Osteoblast (primary cell): ENCODE measurements at regions not wholly inside any gene's neighbourhood (a gene's known extent, or its start where the extent isn't known, plus 50 kb on each side); places are given as distances from the start of the nearest gene placed in this dataset.

ENCODE experiments used
- DNase-seq: peaks from one replicate; pipeline ENCODE4 v3.0.0; 2011; ENCODE audit warnings: low spot score, mixed read lengths; ENCODE audit not compliant: insufficient read length; ENCODE audit errors: missing footprints
- H2AFZ ChIP-seq: 2 replicates; pipeline ENCODE4 v1.6.0; 2011; ENCODE audit warnings: mild to moderate bottlenecking, low read length
- H3K27ac ChIP-seq: 2 replicates; pipeline ENCODE4 v1.5.1; 2011; ENCODE audit warnings: mild to moderate bottlenecking, low read depth, low read length, moderate library complexity
- H3K27me3 ChIP-seq: 2 replicates; pipeline ENCODE4 v1.6.0; 2012; ENCODE audit warnings: mild to moderate bottlenecking, control low read depth, inconsistent platforms, low read length, moderate library complexity; ENCODE audit not compliant: insufficient read depth
- H3K36me3 ChIP-seq: 2 replicates; pipeline ENCODE4 v1.5.1; 2011; ENCODE audit warnings: mild to moderate bottlenecking, low read length, control low read depth, moderate library complexity; ENCODE audit not compliant: insufficient read depth
- H3K4me1 ChIP-seq: 2 replicates; pipeline ENCODE4 v1.5.1; 2011; ENCODE audit warnings: mild to moderate bottlenecking, low read length, control low read depth, moderate library complexity; ENCODE audit not compliant: insufficient read depth
- H3K4me2 ChIP-seq: 2 replicates; pipeline ENCODE4 v1.6.0; 2011; ENCODE audit warnings: mild to moderate bottlenecking, low read length; ENCODE audit not compliant: insufficient read depth
- H3K4me3 ChIP-seq: fragments of 200-600 bp; sonication (generic); 3 replicates; pipeline ENCODE4 v1.5.1; 2012; ENCODE audit warnings: mild to moderate bottlenecking, low read length, inconsistent platforms; ENCODE audit not compliant: insufficient read depth
- H3K79me2 ChIP-seq: 2 replicates; pipeline ENCODE4 v1.6.0; 2012; ENCODE audit warnings: mild to moderate bottlenecking, low read length, control low read depth, inconsistent platforms; ENCODE audit not compliant: insufficient read depth
- H3K9me3 ChIP-seq: 2 replicates; pipeline ENCODE4 v1.5.1; 2011; ENCODE audit warnings: low read depth, low read length, control low read depth
- H4K20me1 ChIP-seq: 2 replicates; pipeline ENCODE4 v1.6.0; 2012; ENCODE audit warnings: mild to moderate bottlenecking, low read length, control low read depth; ENCODE audit not compliant: insufficient read depth
- CTCF ChIP-seq: IDR thresholded peaks from 2 replicates; pipeline ENCODE4 v1.5.1; 2011; ENCODE audit warnings: mild to moderate bottlenecking, low read depth, low read length, moderate library complexity; ENCODE audit errors: extremely low read depth

- H3K9me3 ChIP-seq: peaks cover 3% of the 10 kb centered on the region
- H3K4me1 ChIP-seq: no peaks in the 10 kb centered on the region
- H4K20me1 ChIP-seq: no peaks in the 10 kb centered on the region
- no peaks in the 10 kb centered on the region for H3K36me3 ChIP-seq
- no peaks in the 10 kb centered on the region for H3K27me3 ChIP-seq
- no peak for TF ChIP-seq CTCF
- no peak overlapping the region for H3K27ac ChIP-seq
- DNase-seq: no peak
- H3K4me2 ChIP-seq: no peak overlapping the region
- no peak overlapping the region for H3K4me3 ChIP-seq
- H3K79me2 ChIP-seq: no peaks in the 10 kb centered on the region
- H2AFZ ChIP-seq: no peak overlapping the region
These were observed 137.8 kb upstream of the CNTN3 start for GRCh38 chr3:74752290-74752689.

GRCh38 chr3:74751775-74752174 is 137.3 kb upstream of the CNTN3 start:
- no peak overlapping the region for H3K4me2 ChIP-seq
- peaks cover 3% of the 10 kb centered on the region for H3K9me3 ChIP-seq
- TF ChIP-seq CTCF: no peak
- no peak for DNase-seq
- H3K27ac ChIP-seq: no peak overlapping the region
- no peaks in the 10 kb centered on the region for H4K20me1 ChIP-seq
- H2AFZ ChIP-seq: no peak overlapping the region
- no peaks in the 10 kb centered on the region for H3K36me3 ChIP-seq
- no peaks in the 10 kb centered on the region for H3K27me3 ChIP-seq
- no peaks in the 10 kb centered on the region for H3K4me1 ChIP-seq
- H3K4me3 ChIP-seq: no peak overlapping the region
- H3K79me2 ChIP-seq: no peaks in the 10 kb centered on the region

- no peak overlapping the region for H3K27ac ChIP-seq
- no peak overlapping the region for H3K4me3 ChIP-seq
- no peak for TF ChIP-seq CTCF
- H3K4me1 ChIP-seq: no peaks in the 10 kb centered on the region
- H3K4me2 ChIP-seq: no peak overlapping the region
- H3K36me3 ChIP-seq: no peaks in the 10 kb centered on the region
- no peaks in the 10 kb centered on the region for H4K20me1 ChIP-seq
- H3K79me2 ChIP-seq: no peaks in the 10 kb centered on the region
- H3K9me3 ChIP-seq: peaks cover 3% of the 10 kb centered on the region
- H2AFZ ChIP-seq: no peak overlapping the region
- H3K27me3 ChIP-seq: no peaks in the 10 kb centered on the region
- no peak for DNase-seq
These were observed 136.4 kb upstream of the CNTN3 start for GRCh38 chr3:74750901-74751300.

- no peaks in the 10 kb centered on the region for H3K4me1 ChIP-seq
- H3K4me2 ChIP-seq: no peak overlapping the region
- H3K36me3 ChIP-seq: no peaks in the 10 kb centered on the region
- no peaks in the 10 kb centered on the region for H3K27me3 ChIP-seq
- H3K9me3 ChIP-seq: no peaks in the 10 kb centered on the region
- no peak overlapping the region for H3K4me3 ChIP-seq
- H3K27ac ChIP-seq: no peak overlapping the region
- no peaks in the 10 kb centered on the region for H3K79me2 ChIP-seq
- no peak overlapping the region for H2AFZ ChIP-seq
- TF ChIP-seq CTCF: no peak
- no peak for DNase-seq
- H4K20me1 ChIP-seq: no peaks in the 10 kb centered on the region
These were observed 124.8 kb upstream of the CNTN3 start for GRCh38 chr3:74739242-74739641.
